ENCODE measurements at regions not wholly inside any gene's neighbourhood (a gene's known extent, or its start where the extent isn't known, plus 50 kb on each side); places are given as distances from the start of the nearest gene placed in this dataset.

DNA sequence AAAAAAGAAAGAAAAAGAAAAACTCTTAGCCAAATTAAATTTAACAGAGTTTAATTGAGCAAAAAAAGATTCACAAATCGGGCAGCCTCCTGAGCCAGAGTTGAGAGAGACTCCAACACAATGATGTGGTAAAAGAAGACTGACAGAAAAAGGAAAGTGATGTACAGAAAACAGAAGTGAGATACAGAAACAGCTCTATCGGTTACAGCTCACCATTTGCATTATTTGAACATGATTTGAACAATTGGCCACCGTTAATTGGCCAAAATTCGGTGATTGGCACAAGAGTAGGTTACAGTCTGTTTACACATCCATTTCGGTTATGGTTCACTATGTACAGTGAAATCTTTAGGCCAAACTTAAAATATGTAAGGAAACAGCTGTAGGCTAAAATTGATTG is 117.7 kb downstream of the SPTSSA start:
- Histone ChIP-seq H3K4me3 (replicated peaks in 1 of 2; ENCODE audit: low read depth in 1 of 2, low read length in 2 of 2) (no peak overlapping the region), H3K9me2 (ENCODE audit: insufficient read depth) (no peaks in the 10 kb centered on the region), H3K9me3 (ENCODE audit: control insufficient read depth in 1 of 2, insufficient read depth in 1 of 2, low read depth in 1 of 2, low read length in 2 of 2) (no peaks in the 10 kb centered on the region), H3K4me2 (ENCODE audit: low read length) (no peak overlapping the region), H3K4me1 (ENCODE audit: control insufficient read depth in 1 of 2, insufficient read depth in 2 of 2, low read length in 2 of 2) (no peaks in the 10 kb centered on the region), H3K79me2 (ENCODE audit: insufficient read depth, low read length) (no peaks in the 10 kb centered on the region), H3K36me3 (ENCODE audit: control insufficient read depth in 1 of 2, insufficient read depth in 2 of 2, low read length in 2 of 2) (no peaks in the 10 kb centered on the region), H3K9ac (ENCODE audit: low read length) (no peak overlapping the region), H4K20me1 (ENCODE audit: insufficient read depth) (no peaks in the 10 kb centered on the region), H3K27me3 (ENCODE audit: insufficient read depth, low read length) (no peaks in the 10 kb centered on the region), H2AFZ (ENCODE audit: low read depth, low read length, poor library complexity, severe bottlenecking) (no peak overlapping the region), H3K27ac (ENCODE audit: low read depth, low read length) (no peak overlapping the region)
- no peak for DNase-seq (ENCODE audit: low read depth, low spot score)
- RAD21 ChIA-PET (ENCODE audit: low non-redundant PET in 1 of 2, low total read pairs in 2 of 2, uncharacterized antibody in 2 of 2, unreplicated experiment in 2 of 2): no interaction called here
- TF ChIP-seq SIN3A (IDR thresholded peaks at IDR 0.05; ENCODE audit: low read depth) (no peak), RAD21 (IDR thresholded peaks at IDR 0.05; ENCODE audit: low read depth) (no peak), YY1 (IDR thresholded peaks at IDR 0.05; ENCODE audit: extremely low read depth, insufficient replicate concordance, low read depth, low read length) (no peak), FOSL1 (IDR thresholded peaks at IDR 0.05; ENCODE audit: low read depth) (no peak), ELF1 (IDR thresholded peaks at IDR 0.05; ENCODE audit: borderline replicate concordance, low read depth) (no peak), EZH2 (IDR thresholded peaks at IDR 0.05) (no peak), CEBPB (IDR thresholded peaks at IDR 0.05; ENCODE audit: low read depth) (no peak), CBX3 (IDR thresholded peaks at IDR 0.05; ENCODE audit: low read depth) (no peak), TCF7L2 (IDR thresholded peaks at IDR 0.05; ENCODE audit: borderline replicate concordance, extremely low read depth, insufficient read depth, insufficient read length) (no peak), ZFX (IDR thresholded peaks at IDR 0.05) (no peak), EGR1 (IDR thresholded peaks at IDR 0.05; ENCODE audit: low read depth) (no peak), POLR2AphosphoS5 (IDR thresholded peaks at IDR 0.05; ENCODE audit: low read depth, low read length) (no peak), ZNF274 (IDR thresholded peaks at IDR 0.05; ENCODE audit: low read depth, low read length) (no peak)
- TF ChIP-seq, protein P1, sequence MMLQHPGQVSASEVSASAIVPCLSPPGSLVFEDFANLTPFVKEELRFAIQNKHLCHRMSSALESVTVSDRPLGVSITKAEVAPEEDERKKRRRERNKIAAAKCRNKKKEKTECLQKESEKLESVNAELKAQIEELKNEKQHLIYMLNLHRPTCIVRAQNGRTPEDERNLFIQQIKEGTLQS (IDR thresholded peaks at IDR 0.05): no peak
- POLR2A ChIA-PET: no interaction called here
- CTCF ChIA-PET: no interaction called here
- no peak for ATAC-seq
- intact Hi-C loops (cut with micrococcal nuclease): no loop called here
- no TSS peak for BruUV-seq (replicated peaks)

Data from HCT116 (cell line).